ENCODE measurements at regions not wholly inside any gene's neighbourhood (a gene's known extent, or its start where the extent isn't known, plus 50 kb on each side); places are given as distances from the start of the nearest gene placed in this dataset.

GRCh38 chr20:60892095-60892813 lies 359.8 kb upstream of the CDH4 start:
- CTCF ChIA-PET, result no interaction called here
- no peaks in the 10 kb centered on the region for H3K36me3 Mint-ChIP-seq (ENCODE audit: low read depth)
- no peak for DNase-seq
- H3K9me3 Mint-ChIP-seq, result no peaks in the 10 kb centered on the region
- no peak overlapping the region for H3K27ac Mint-ChIP-seq
- intact Hi-C loops (cut with micrococcal nuclease), result no loop called here
- H3K4me1 Mint-ChIP-seq (ENCODE audit: low read depth), result no peaks in the 10 kb centered on the region
- no peaks in the 10 kb centered on the region for H3K27me3 Mint-ChIP-seq (ENCODE audit: low read depth)
- H3K4me3 Mint-ChIP-seq, result no peak overlapping the region

GRCh38 chr20:60894091-60894490 lies 358.0 kb upstream of the CDH4 start:
- intact Hi-C loops (cut with micrococcal nuclease), result no loop called here
- CTCF ChIA-PET, result no interaction called here
- no peaks in the 10 kb centered on the region for H3K36me3 Mint-ChIP-seq (ENCODE audit: low read depth)
- H3K4me1 Mint-ChIP-seq (ENCODE audit: low read depth), result no peaks in the 10 kb centered on the region
- no peaks in the 10 kb centered on the region for H3K27me3 Mint-ChIP-seq (ENCODE audit: low read depth)
- H3K9me3 Mint-ChIP-seq, result no peaks in the 10 kb centered on the region
- DNase-seq, result no peak
- H3K27ac Mint-ChIP-seq, result no peak overlapping the region
- no peak overlapping the region for H3K4me3 Mint-ChIP-seq

- CTCF ChIA-PET, result no interaction called here
- Mint-ChIP-seq H3K4me1 (ENCODE audit: low read depth) (no peaks in the 10 kb centered on the region), H3K9me3 (no peaks in the 10 kb centered on the region), H3K27ac (no peak overlapping the region), H3K36me3 (ENCODE audit: low read depth) (no peaks in the 10 kb centered on the region), H3K27me3 (ENCODE audit: low read depth) (no peaks in the 10 kb centered on the region), H3K4me3 (no peak overlapping the region)
- DNase-seq, result no peak
- intact Hi-C loops (cut with micrococcal nuclease), result no loop called here
Observed at GRCh38 chr20:60895363-60896079, 356.5 kb upstream of the CDH4 start.

GRCh38 chr20:60897976-60898375 lies 354.1 kb upstream of the CDH4 start:
- H3K36me3 Mint-ChIP-seq (ENCODE audit: low read depth), result no peaks in the 10 kb centered on the region
- no peak overlapping the region for H3K4me3 Mint-ChIP-seq
- intact Hi-C loops (cut with micrococcal nuclease), result no loop called here
- H3K27me3 Mint-ChIP-seq (ENCODE audit: low read depth), result no peaks in the 10 kb centered on the region
- DNase-seq, result no peak
- no peak overlapping the region for H3K27ac Mint-ChIP-seq
- H3K9me3 Mint-ChIP-seq, result peaks cover 2% of the 10 kb centered on the region
- no peaks in the 10 kb centered on the region for H3K4me1 Mint-ChIP-seq (ENCODE audit: low read depth)
- CTCF ChIA-PET, result interaction anchor here (0.6 kb wide), 1 partner anchor 1927 kb away, joined by 5 read pairs; no protein-coding TSS in a partner anchor

GRCh38 chr20:60899320-60899719 lies 352.7 kb upstream of the CDH4 start:
- intact Hi-C loops (cut with micrococcal nuclease), result no loop called here
- no peaks in the 10 kb centered on the region for H3K27me3 Mint-ChIP-seq (ENCODE audit: low read depth)
- H3K27ac Mint-ChIP-seq, result no peak overlapping the region
- DNase-seq, result no peak
- H3K9me3 Mint-ChIP-seq, result peaks cover 2% of the 10 kb centered on the region
- CTCF ChIA-PET, result no interaction called here
- no peaks in the 10 kb centered on the region for H3K4me1 Mint-ChIP-seq (ENCODE audit: low read depth)
- no peak overlapping the region for H3K4me3 Mint-ChIP-seq
- H3K36me3 Mint-ChIP-seq (ENCODE audit: low read depth), result no peaks in the 10 kb centered on the region

GRCh38 chr20:60900618-60901017 lies 351.4 kb upstream of the CDH4 start:
- peaks cover 2% of the 10 kb centered on the region for H3K9me3 Mint-ChIP-seq
- H3K36me3 Mint-ChIP-seq (ENCODE audit: low read depth), result no peaks in the 10 kb centered on the region
- CTCF ChIA-PET, result no interaction called here
- no peaks in the 10 kb centered on the region for H3K4me1 Mint-ChIP-seq (ENCODE audit: low read depth)
- intact Hi-C loops (cut with micrococcal nuclease), result no loop called here
- no peak for DNase-seq
- no peak overlapping the region for H3K4me3 Mint-ChIP-seq
- H3K27me3 Mint-ChIP-seq (ENCODE audit: low read depth), result no peaks in the 10 kb centered on the region
- no peak overlapping the region for H3K27ac Mint-ChIP-seq

GRCh38 chr20:60901831-60902230 lies 350.2 kb upstream of the CDH4 start:
- Mint-ChIP-seq H3K4me3 (no peak overlapping the region), H3K27ac (no peak overlapping the region), H3K27me3 (ENCODE audit: low read depth) (no peaks in the 10 kb centered on the region), H3K9me3 (peaks cover 2% of the 10 kb centered on the region), H3K36me3 (ENCODE audit: low read depth) (no peaks in the 10 kb centered on the region), H3K4me1 (ENCODE audit: low read depth) (no peaks in the 10 kb centered on the region)
- DNase-seq, result no peak
- intact Hi-C loops (cut with micrococcal nuclease), result no loop called here
- CTCF ChIA-PET, result no interaction called here

- intact Hi-C loops (cut with micrococcal nuclease), result no loop called here
- Mint-ChIP-seq H3K27ac (no peak overlapping the region), H3K4me3 (no peak overlapping the region), H3K9me3 (peaks cover 2% of the 10 kb centered on the region), H3K4me1 (ENCODE audit: low read depth) (no peaks in the 10 kb centered on the region), H3K27me3 (ENCODE audit: low read depth) (no peaks in the 10 kb centered on the region), H3K36me3 (ENCODE audit: low read depth) (no peaks in the 10 kb centered on the region)
- CTCF ChIA-PET, result no interaction called here
- no peak for DNase-seq
Observed at GRCh38 chr20:60903325-60903971, 348.6 kb upstream of the CDH4 start.

- Mint-ChIP-seq H3K27ac (no peak overlapping the region), H3K9me3 (peaks cover 2% of the 10 kb centered on the region), H3K36me3 (ENCODE audit: low read depth) (no peaks in the 10 kb centered on the region), H3K27me3 (ENCODE audit: low read depth) (no peaks in the 10 kb centered on the region), H3K4me1 (ENCODE audit: low read depth) (no peaks in the 10 kb centered on the region), H3K4me3 (no peak overlapping the region)
- no peak for DNase-seq
- intact Hi-C loops (cut with micrococcal nuclease), result no loop called here
- CTCF ChIA-PET, result no interaction called here
Observed at GRCh38 chr20:60904730-60905129, 347.3 kb upstream of the CDH4 start.

GRCh38 chr20:60905919-60906318 lies 346.1 kb upstream of the CDH4 start:
- CTCF ChIA-PET, result no interaction called here
- intact Hi-C loops (cut with micrococcal nuclease), result no loop called here
- Mint-ChIP-seq H3K27ac (no peak overlapping the region), H3K4me1 (ENCODE audit: low read depth) (no peaks in the 10 kb centered on the region), H3K9me3 (peaks cover 2% of the 10 kb centered on the region), H3K36me3 (ENCODE audit: low read depth) (no peaks in the 10 kb centered on the region), H3K27me3 (ENCODE audit: low read depth) (no peaks in the 10 kb centered on the region), H3K4me3 (no peak overlapping the region)
- DNase-seq, result no peak

GRCh38 chr20:60906555-60906954 lies 345.5 kb upstream of the CDH4 start:
- no peak for DNase-seq
- Mint-ChIP-seq H3K4me1 (ENCODE audit: low read depth) (no peaks in the 10 kb centered on the region), H3K27ac (no peak overlapping the region), H3K9me3 (peaks cover 2% of the 10 kb centered on the region), H3K36me3 (ENCODE audit: low read depth) (no peaks in the 10 kb centered on the region), H3K4me3 (no peak overlapping the region), H3K27me3 (ENCODE audit: low read depth) (no peaks in the 10 kb centered on the region)
- intact Hi-C loops (cut with micrococcal nuclease), result no loop called here
- CTCF ChIA-PET, result no interaction called here

- no peaks in the 10 kb centered on the region for H3K4me1 Mint-ChIP-seq (ENCODE audit: low read depth)
- no peak for DNase-seq
- no peak overlapping the region for H3K4me3 Mint-ChIP-seq
- peaks cover 2% of the 10 kb centered on the region for H3K9me3 Mint-ChIP-seq
- H3K27me3 Mint-ChIP-seq (ENCODE audit: low read depth), result no peaks in the 10 kb centered on the region
- intact Hi-C loops (cut with micrococcal nuclease), result no loop called here
- CTCF ChIA-PET, result no interaction called here
- H3K27ac Mint-ChIP-seq, result no peak overlapping the region
- H3K36me3 Mint-ChIP-seq (ENCODE audit: low read depth), result no peaks in the 10 kb centered on the region
Observed at GRCh38 chr20:60913298-60913697, 338.8 kb upstream of the CDH4 start.

Measured in activated naive CD4-positive, alpha-beta T cell treated with anti-CD3 and anti-CD28 coated beads for 36 hours (primary cell).